GM12878 (cell line): ENCODE measurements at regions not wholly inside any gene's neighbourhood (a gene's known extent, or its start where the extent isn't known, plus 50 kb on each side); places are given as distances from the start of the nearest gene placed in this dataset.

ENCODE experiments used
- KLF5 ChIP-seq: fragments of 450-650 bp; IDR thresholded peaks from 2 replicates; pipeline ENCODE4 v1.6.1; 2014; ENCODE audit warnings: mild to moderate bottlenecking; ENCODE audit not compliant: partially characterized antibody
- POLR2AphosphoS5 ChIP-seq: IDR thresholded peaks from 2 replicates; pipeline ENCODE4 v1.6.1; 2011; ENCODE audit warnings: mild to moderate bottlenecking, low read length, inconsistent platforms
- RAD51 ChIP-seq: fragments of 450-650 bp; IDR thresholded peaks from 2 replicates; pipeline ENCODE4 v1.6.1; 2016; ENCODE audit warnings: moderate library complexity, mild to moderate bottlenecking, inconsistent platforms
- TF ChIP-seq, protein P1 (sequence below), 3 experiments: IDR thresholded peaks in 2 of 3; conservative IDR thresholded peaks in 1 of 3; 2 replicates each; pipeline ENCODE4 v1.5.1; 2011; ENCODE audit warnings: low read depth in 3 of 3, low read length in 3 of 3, mild to moderate bottlenecking in 3 of 3, control low read depth in 2 of 3, moderate library complexity in 2 of 3, inconsistent platforms in 1 of 3, mixed read lengths in 1 of 3; ENCODE audit not compliant: control insufficient read depth in 2 of 3, insufficient read depth in 1 of 3; ENCODE audit errors: extremely low read depth in 1 of 3
- TF ChIP-seq, protein P2 (sequence below): IDR thresholded peaks from 2 replicates; pipeline ENCODE4 v1.6.1; 2011; ENCODE audit warnings: low read depth, mild to moderate bottlenecking, low read length, moderate library complexity, borderline replicate concordance; ENCODE audit errors: extremely low read depth

DNA sequence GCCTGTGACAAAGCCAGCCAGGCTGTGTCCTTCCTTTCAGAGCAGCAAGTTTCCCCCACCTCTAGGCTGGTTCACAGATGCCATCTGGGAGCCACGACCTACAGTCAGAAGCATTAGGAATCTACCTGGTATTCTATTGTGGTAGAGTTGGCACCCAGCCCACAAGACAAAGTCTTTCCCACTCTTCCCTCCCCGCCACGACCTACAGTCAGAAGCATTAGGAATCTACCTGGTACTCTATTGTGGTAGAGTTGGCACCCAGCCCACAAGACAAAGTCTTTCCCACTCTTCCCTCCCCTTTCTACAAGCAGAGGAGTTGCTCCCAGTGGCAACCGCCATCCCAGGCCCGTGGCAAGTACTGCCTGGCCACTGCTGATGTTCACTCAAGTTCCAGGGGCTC lies 157.8 kb upstream of the TNC start:
- TF ChIP-seq POLR2AphosphoS5 = no peak
- TF ChIP-seq, protein P1, sequence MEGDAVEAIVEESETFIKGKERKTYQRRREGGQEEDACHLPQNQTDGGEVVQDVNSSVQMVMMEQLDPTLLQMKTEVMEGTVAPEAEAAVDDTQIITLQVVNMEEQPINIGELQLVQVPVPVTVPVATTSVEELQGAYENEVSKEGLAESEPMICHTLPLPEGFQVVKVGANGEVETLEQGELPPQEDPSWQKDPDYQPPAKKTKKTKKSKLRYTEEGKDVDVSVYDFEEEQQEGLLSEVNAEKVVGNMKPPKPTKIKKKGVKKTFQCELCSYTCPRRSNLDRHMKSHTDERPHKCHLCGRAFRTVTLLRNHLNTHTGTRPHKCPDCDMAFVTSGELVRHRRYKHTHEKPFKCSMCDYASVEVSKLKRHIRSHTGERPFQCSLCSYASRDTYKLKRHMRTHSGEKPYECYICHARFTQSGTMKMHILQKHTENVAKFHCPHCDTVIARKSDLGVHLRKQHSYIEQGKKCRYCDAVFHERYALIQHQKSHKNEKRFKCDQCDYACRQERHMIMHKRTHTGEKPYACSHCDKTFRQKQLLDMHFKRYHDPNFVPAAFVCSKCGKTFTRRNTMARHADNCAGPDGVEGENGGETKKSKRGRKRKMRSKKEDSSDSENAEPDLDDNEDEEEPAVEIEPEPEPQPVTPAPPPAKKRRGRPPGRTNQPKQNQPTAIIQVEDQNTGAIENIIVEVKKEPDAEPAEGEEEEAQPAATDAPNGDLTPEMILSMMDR (IDR thresholded peaks at IDR 0.05 in 2 of 3, conservative IDR thresholded peaks at IDR 0.05 in 1 of 3; ENCODE audit: control insufficient read depth in 2 of 3, extremely low read depth in 1 of 3, insufficient read depth in 1 of 3, low read depth in 3 of 3, low read length in 3 of 3) = no peak
- TF ChIP-seq, protein P2, sequence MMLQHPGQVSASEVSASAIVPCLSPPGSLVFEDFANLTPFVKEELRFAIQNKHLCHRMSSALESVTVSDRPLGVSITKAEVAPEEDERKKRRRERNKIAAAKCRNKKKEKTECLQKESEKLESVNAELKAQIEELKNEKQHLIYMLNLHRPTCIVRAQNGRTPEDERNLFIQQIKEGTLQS = no peak
- no peak for TF ChIP-seq KLF5
- TF ChIP-seq RAD51 = no peak
